ENCODE measurements at regions not wholly inside any gene's neighbourhood (a gene's known extent, or its start where the extent isn't known, plus 50 kb on each side); places are given as distances from the start of the nearest gene placed in this dataset.

GRCh38 chr3:101172516-101172915, 147.9 kb downstream of the IMPG2 start:
- no peak overlapping the region for H3K4me3 ChIP-seq
- FAIRE-seq (no peak), ATAC-seq (no peak), DNase-seq (no peak)
- H3K27me3 ChIP-seq, result no peaks in the 10 kb centered on the region
- TF ChIP-seq, protein P1, sequence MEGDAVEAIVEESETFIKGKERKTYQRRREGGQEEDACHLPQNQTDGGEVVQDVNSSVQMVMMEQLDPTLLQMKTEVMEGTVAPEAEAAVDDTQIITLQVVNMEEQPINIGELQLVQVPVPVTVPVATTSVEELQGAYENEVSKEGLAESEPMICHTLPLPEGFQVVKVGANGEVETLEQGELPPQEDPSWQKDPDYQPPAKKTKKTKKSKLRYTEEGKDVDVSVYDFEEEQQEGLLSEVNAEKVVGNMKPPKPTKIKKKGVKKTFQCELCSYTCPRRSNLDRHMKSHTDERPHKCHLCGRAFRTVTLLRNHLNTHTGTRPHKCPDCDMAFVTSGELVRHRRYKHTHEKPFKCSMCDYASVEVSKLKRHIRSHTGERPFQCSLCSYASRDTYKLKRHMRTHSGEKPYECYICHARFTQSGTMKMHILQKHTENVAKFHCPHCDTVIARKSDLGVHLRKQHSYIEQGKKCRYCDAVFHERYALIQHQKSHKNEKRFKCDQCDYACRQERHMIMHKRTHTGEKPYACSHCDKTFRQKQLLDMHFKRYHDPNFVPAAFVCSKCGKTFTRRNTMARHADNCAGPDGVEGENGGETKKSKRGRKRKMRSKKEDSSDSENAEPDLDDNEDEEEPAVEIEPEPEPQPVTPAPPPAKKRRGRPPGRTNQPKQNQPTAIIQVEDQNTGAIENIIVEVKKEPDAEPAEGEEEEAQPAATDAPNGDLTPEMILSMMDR (IDR thresholded peaks at IDR 0.05), result no peak
- intact Hi-C loops (cut with DNase I), result no loop called here
- no peaks in the 10 kb centered on the region for H3K9me3 ChIP-seq
- no peaks in the 10 kb centered on the region for H3K36me3 ChIP-seq
- H3K27ac ChIP-seq, result no peak overlapping the region
- WGBS, 2 donors, result 23 to 32% methylated on average over 1 of the region's 1 CpG
- H3K4me1 ChIP-seq, result no peaks in the 10 kb centered on the region

DNA sequence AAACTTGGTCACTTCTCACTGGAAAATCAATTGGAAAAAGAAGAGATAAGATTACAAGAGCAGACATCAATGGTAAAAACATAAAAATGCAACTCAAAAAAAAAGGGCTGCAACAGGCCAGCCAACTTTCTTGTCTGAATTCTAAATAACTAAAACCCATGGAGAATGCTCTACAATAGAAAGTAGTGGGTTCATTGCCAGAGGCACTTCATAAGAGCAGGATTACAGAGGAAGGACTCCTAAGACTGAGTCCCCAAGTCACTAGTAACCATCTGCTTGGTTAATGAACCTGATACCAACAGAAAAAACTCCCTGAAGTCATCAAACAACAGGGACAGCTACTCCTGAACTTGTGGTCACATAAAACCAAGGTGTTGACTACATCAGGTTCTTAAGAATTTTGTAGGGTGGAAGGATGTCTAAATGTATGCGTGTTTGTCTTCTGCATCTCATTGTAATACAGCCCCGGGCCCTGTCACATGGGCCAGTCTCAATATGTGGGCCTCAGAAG, 148.6 kb downstream of the IMPG2 start:
- Histone ChIP-seq H3K4me3 (no peak overlapping the region), H3K4me1 (no peaks in the 10 kb centered on the region), H3K27ac (no peak overlapping the region), H3K9me3 (no peaks in the 10 kb centered on the region), H3K27me3 (no peaks in the 10 kb centered on the region), H3K36me3 (no peaks in the 10 kb centered on the region)
- intact Hi-C loops (cut with DNase I), result no loop called here
- TF ChIP-seq, protein P1 (IDR thresholded peaks at IDR 0.05), result no peak
- DNase-seq (no peak), ATAC-seq (no peak), FAIRE-seq (no peak)
- 83% methylated on average over 2 of the region's 2 CpGs for WGBS, 2 donors

- FAIRE-seq (no peak), ATAC-seq (no peak), DNase-seq (no peak)
- Histone ChIP-seq H3K4me1 (no peaks in the 10 kb centered on the region), H3K9me3 (no peaks in the 10 kb centered on the region), H3K4me3 (no peak overlapping the region), H3K27me3 (no peaks in the 10 kb centered on the region), H3K36me3 (no peaks in the 10 kb centered on the region), H3K27ac (no peak overlapping the region)
- intact Hi-C loops (cut with DNase I), result no loop called here
- TF ChIP-seq, protein P1 (IDR thresholded peaks at IDR 0.05), result no peak
- WGBS, 2 donors, result 57 to 61% methylated on average over 5 of the region's 5 CpGs
Measured at GRCh38 chr3:101170806-101171558, 149.4 kb downstream of the IMPG2 start.

DNA sequence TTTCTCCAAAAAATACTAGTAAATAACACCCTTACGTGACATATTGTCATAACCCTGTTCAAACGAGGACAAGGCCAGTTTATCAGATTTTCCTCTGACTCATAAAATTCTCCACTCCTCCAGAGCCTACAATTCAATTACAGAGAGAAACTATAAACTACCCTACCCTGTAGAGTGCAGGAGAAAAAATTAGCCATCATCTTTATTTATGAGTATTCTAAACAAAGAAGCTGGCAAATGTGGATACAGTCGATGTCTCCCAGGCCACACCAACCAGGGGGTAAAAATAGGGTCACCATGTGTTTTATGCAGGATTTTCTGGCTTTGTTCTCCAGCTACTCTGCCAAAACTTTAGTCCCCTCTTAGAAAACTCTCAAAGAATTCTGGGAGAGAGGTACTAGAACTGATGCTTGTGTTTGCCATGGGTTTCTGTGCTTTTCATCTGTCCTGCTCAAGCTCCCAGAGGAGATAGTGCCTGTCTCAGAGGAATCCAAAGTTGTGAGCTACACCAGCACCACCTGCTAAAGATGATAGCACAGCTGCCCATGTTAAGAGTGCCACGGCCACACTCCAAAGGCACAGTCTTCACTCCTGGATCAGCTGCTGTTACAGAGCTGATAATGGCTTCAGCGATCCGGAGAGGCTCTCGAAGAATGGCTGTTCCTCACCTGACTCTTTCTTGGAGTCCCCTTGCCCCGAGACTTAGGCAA, 150.2 kb downstream of the IMPG2 start:
- no peaks in the 10 kb centered on the region for H3K27me3 ChIP-seq
- FAIRE-seq, result peak; percentile 63
- no peaks in the 10 kb centered on the region for H3K9me3 ChIP-seq
- 69 to 71% methylated on average over 8 of the region's 8 CpGs for WGBS, 2 donors
- DNase-seq, result no peak
- H3K4me1 ChIP-seq, result no peaks in the 10 kb centered on the region
- TF ChIP-seq, protein P1 (IDR thresholded peaks at IDR 0.05), result no peak
- H3K4me3 ChIP-seq, result no peak overlapping the region
- H3K36me3 ChIP-seq, result no peaks in the 10 kb centered on the region
- ATAC-seq, result no peak
- intact Hi-C loops (cut with DNase I), result no loop called here
- no peak overlapping the region for H3K27ac ChIP-seq

GRCh38 chr3:101169516-101169915, 150.9 kb downstream of the IMPG2 start:
- TF ChIP-seq, protein P1 (IDR thresholded peaks at IDR 0.05), result no peak
- Histone ChIP-seq H3K9me3 (no peaks in the 10 kb centered on the region), H3K4me3 (no peak overlapping the region), H3K27me3 (no peaks in the 10 kb centered on the region), H3K36me3 (no peaks in the 10 kb centered on the region), H3K27ac (no peak overlapping the region), H3K4me1 (no peaks in the 10 kb centered on the region)
- FAIRE-seq (no peak), ATAC-seq (no peak), DNase-seq (no peak)
- intact Hi-C loops (cut with DNase I), result no loop called here
- WGBS, 2 donors, result 66 to 67% methylated on average over 3 of the region's 3 CpGs
